Psoas muscle (tissue), 7 donors: ENCODE measurements at regions not wholly inside any gene's neighbourhood (a gene's known extent, or its start where the extent isn't known, plus 50 kb on each side); places are given as distances from the start of the nearest gene placed in this dataset.

Source experiments
- ATAC-seq, 4 donors: fragments of 200-7000 bp; cut with Tn5 transposase; one replicate each; pipeline ENCODE4 v1.9.1; 2020; ENCODE audit warnings: moderate library complexity in 3 of 4, mild to moderate bottlenecking in 2 of 4
- DNase-seq, 2 donors: peaks; one replicate each; pipeline ENCODE4 v3.0.0-alpha.2; 2020
- H3K27ac ChIP-seq: fragments of 200-600 bp; one replicate; pipeline ENCODE4 v1.8.0; 2022
- H3K27me3 ChIP-seq, 3 donors: fragments of 200-600 bp in 1 of 3; one replicate each; pipeline versions ENCODE4 v1.6.1 to v1.8.0; 2013 to 2022; ENCODE audit warnings: low read length in 2 of 3, mild to moderate bottlenecking in 2 of 3, moderate library complexity in 1 of 3; ENCODE audit not compliant: insufficient read depth in 3 of 3
- H3K36me3 ChIP-seq, 2 donors: fragments of 200-600 bp in 1 of 2; one replicate each; pipeline versions ENCODE4 v1.6.1 to v1.8.0; 2013 to 2022; ENCODE audit warnings: low read depth in 1 of 2, mild to moderate bottlenecking in 1 of 2, moderate library complexity in 1 of 2; ENCODE audit not compliant: insufficient read depth in 1 of 2
- H3K4me1 ChIP-seq: fragments of 200-600 bp; one replicate; pipeline ENCODE4 v1.8.0; 2022
- H3K4me3 ChIP-seq: fragments of 200-600 bp; one replicate; pipeline ENCODE4 v1.8.0; 2022; ENCODE audit warnings: mild to moderate bottlenecking
- H3K9me3 ChIP-seq: fragments of 200-600 bp; one replicate; pipeline ENCODE4 v1.8.0; 2022
- WGBS, 3 donors: extraction: QIAGEN DNeasy Blood & Tissue Kit; methylation state at CpG; one replicate each; pipeline versions ENCODE4 v1.1.6 to v1.1.7; 2013; 5-methylcytosine and 5-hydroxymethylcytosine counted together
- intact Hi-C, 2 donors: fragments of 100-400 bp; cut with DNase I; formaldehyde crosslinking; loops; one replicate each; pipeline versions ENCODE4 v1.11.0 to v1.14.2; 2022
- TF ChIP-seq, protein P1 (sequence below): fragments of 200-600 bp; IDR thresholded peaks from one replicate; pipeline ENCODE4 v1.8.0; 2022; ENCODE audit warnings: antibody characterized with exemption
- donor health status: healthy with polysubstance abuse.
- donor health status: DM: no; HTN: no; CAD: no; lungs with moderate emphysema.
- donor health status: Bipolar disorder and iron deficiency.
- donor health status: healthy.
- donor health status: DM: yes; HTN: yes; CAD: no.
- donor health status: DM: no; HTN: no; CAD: no.
- donor health status: DM: yes; HTN: yes; CAD: no.

DNA sequence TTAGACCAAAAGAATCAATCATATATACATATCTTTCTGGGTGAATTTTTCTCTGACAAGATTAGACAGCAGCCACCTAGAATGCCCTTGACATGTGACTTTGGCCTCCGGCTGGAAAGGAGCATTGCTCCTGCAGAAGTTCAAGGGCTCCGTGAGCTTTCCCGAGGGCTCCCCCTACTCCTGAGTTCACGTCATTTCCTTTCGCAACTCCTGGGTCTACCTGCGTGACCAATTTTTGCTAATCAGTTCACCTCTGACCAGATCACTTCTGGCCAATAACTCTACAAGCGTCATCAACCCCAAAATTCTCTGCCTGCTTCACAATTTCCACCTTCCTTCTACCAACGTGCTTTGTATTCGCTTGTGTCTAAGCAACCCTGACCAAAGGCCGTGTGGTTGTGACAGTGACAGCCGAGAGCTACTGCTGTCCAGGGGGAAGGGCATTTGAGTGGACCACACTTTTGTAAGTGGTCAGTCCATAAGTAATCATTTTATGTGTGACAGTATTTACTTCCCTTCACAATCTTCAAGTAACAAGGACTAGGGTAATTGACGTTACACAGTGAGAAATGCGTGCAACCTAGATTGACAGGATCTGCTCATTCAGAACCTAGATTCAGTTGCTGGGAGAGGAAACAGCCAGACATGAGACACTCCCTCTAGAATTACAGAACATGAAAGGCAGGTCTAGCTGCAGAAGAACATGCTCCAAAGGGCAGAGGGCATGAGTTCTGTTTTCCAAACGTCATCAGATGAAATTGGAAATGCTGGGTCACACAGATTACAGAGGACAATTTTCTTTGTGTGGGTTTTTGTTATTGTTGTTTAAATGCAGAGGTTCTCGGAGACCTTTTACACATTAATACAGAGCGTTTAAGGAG lies 145.9 kb upstream of the SPACA7 start:
- Histone ChIP-seq H3K27ac (no peak overlapping the region), H3K4me1 (no peaks in the 10 kb centered on the region), H3K27me3 (no peaks in the 10 kb centered on the region), H3K36me3 (no peaks in the 10 kb centered on the region), H3K4me3 (no peak overlapping the region), H3K9me3 (no peaks in the 10 kb centered on the region)
- no peak for DNase-seq
- intact Hi-C loops, result no loop called here
- WGBS, 3 donors, result 63 to 68% (median 64%) methylated on average over 16 of the region's 16 CpGs
- TF ChIP-seq, protein P1, sequence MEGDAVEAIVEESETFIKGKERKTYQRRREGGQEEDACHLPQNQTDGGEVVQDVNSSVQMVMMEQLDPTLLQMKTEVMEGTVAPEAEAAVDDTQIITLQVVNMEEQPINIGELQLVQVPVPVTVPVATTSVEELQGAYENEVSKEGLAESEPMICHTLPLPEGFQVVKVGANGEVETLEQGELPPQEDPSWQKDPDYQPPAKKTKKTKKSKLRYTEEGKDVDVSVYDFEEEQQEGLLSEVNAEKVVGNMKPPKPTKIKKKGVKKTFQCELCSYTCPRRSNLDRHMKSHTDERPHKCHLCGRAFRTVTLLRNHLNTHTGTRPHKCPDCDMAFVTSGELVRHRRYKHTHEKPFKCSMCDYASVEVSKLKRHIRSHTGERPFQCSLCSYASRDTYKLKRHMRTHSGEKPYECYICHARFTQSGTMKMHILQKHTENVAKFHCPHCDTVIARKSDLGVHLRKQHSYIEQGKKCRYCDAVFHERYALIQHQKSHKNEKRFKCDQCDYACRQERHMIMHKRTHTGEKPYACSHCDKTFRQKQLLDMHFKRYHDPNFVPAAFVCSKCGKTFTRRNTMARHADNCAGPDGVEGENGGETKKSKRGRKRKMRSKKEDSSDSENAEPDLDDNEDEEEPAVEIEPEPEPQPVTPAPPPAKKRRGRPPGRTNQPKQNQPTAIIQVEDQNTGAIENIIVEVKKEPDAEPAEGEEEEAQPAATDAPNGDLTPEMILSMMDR, result no peak
- ATAC-seq, result no peak

DNA sequence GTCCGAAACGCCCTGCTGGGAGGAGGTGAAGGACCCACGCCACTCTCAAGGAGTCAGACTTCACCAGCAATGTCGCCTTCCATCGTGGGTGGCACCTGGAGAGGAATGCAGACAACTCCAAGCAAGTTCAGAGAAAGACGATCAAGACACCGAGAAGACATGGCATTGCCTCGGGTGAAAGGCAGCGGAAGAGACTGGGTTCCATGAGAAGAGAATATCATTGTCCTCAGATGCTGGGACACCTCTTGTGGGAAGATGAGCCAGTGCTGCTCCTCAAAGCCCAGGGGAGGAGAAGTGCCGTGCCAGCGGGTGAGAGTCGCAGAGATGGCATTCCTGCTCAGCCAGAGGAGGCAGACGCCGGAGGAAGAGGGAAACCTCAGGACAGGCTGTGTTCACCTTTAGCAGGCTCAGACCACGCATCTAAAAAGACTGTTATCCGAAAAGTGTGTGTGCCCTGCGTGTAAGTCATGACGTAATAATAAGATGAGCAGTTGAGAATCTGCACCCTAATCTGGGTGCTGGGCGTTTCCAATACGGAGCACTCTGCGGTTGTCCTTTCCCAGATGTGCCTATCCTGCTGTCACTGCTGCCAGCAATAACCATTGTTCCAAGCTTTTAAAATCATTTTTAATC lies 144.6 kb upstream of the SPACA7 start:
- ATAC-seq (no peak), DNase-seq (no peak)
- Histone ChIP-seq H3K4me3 (no peak overlapping the region), H3K27ac (no peak overlapping the region), H3K36me3 (no peaks in the 10 kb centered on the region), H3K27me3 (no peaks in the 10 kb centered on the region), H3K9me3 (no peaks in the 10 kb centered on the region), H3K4me1 (no peaks in the 10 kb centered on the region)
- intact Hi-C loops, result no loop called here
- TF ChIP-seq, protein P1, result no peak
- WGBS, 3 donors, result 86 to 91% (median 88%) methylated on average over 21 of the region's 21 CpGs

DNA sequence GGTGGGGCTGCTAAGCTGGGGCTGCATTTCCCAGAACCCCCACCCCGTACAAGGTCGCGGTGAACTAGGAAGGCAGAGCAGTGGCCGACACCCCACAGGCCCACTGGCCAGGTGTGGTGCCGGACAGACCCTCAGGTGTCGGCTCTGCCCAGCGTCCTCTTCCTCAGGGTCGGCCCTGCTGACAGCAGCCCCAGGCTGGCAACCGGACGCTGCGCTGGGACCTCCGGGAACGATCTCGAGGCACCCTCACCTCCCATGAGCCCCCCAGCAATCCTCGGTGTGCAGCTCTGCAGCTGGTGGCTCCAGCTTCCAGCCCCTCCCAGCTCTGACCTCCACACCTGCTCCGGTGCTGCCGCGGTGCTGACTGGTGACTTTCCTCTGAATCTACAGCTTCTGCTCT lies 142.9 kb upstream of the SPACA7 start:
- Histone ChIP-seq H3K4me1 (no peaks in the 10 kb centered on the region), H3K4me3 (no peak overlapping the region), H3K27me3 (no peaks in the 10 kb centered on the region), H3K36me3 (no peaks in the 10 kb centered on the region), H3K9me3 (no peaks in the 10 kb centered on the region), H3K27ac (no peak overlapping the region)
- DNase-seq (no peak), ATAC-seq (no peak)
- WGBS, 3 donors, result 64 to 73% (median 69%) methylated on average over 17 to 18 of the region's 18 CpGs
- intact Hi-C loops, result no loop called here
- TF ChIP-seq, protein P1, result no peak

DNA sequence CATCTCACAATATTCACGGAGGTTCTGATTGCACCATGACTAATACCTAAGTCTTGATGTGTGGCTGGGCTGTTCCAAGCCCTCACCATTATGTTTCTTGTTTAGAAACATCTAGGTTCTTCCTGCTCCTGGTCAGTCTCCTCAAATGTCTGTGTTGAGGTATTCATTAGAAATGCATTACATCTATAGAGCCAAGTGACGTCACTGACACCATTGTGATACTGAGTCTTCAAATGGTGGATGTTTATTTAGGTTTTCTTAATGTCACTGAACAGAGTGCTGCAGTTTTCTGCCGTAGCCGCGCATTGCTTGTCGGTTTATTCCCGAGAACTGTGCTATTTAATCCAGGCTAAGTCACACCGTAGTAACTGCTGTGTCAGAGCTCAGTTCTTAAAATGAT lies 142.4 kb upstream of the SPACA7 start:
- TF ChIP-seq, protein P1, result no peak
- Histone ChIP-seq H3K4me3 (no peak overlapping the region), H3K4me1 (no peaks in the 10 kb centered on the region), H3K9me3 (no peaks in the 10 kb centered on the region), H3K27me3 (no peaks in the 10 kb centered on the region), H3K27ac (no peak overlapping the region), H3K36me3 (no peaks in the 10 kb centered on the region)
- 67 to 68% (median 67%) methylated on average over 8 of the region's 8 CpGs for WGBS, 3 donors
- no peak for ATAC-seq
- intact Hi-C loops, result no loop called here
- no peak for DNase-seq
